ENCODE measurements at regions not wholly inside any gene's neighbourhood (a gene's known extent, or its start where the extent isn't known, plus 50 kb on each side); places are given as distances from the start of the nearest gene placed in this dataset.

Small RNAs in the stretch of these regions (microRNA-seq; reads per million reads assigned to microRNA genes)
- gene MIR6074: 0 reads per million in 3 donors

Small RNAs in the stretch of these regions (small RNA-seq; reads per million reads assigned to genes)
- gene MIR6074 (0 reads per million in 4 donors), gene RNA5SP362 (0 reads per million in 4 donors)
